DMS153 treated with DMSO at 0.1 percent for 48 hours (cell line): ENCODE measurements at regions not wholly inside any gene's neighbourhood (a gene's known extent, or its start where the extent isn't known, plus 50 kb on each side); places are given as distances from the start of the nearest gene placed in this dataset.

Experiments
- DNase-seq: peaks from one replicate; lab custom pipeline; 2025; ENCODE audit not compliant: unreplicated experiment; lab: John Stamatoyannopoulos, UW

DNA sequence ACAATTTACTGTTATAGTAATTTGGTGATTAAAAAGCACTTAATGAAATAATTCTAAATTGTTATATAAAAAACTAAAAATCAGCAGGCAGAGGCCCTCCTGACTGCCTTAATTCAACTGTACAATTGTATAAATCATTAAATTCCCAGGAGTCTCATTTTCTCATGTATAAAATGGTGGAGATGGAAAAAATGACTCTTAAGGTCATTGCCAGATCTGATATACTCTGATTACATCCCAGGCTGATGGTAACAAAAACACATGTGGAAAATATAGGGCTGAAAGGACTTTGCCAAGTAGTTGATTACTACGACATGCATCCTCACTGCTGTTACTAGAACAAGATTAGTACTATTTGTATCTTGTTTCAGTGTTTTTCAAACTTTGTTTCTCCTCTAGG, 1020.0 kb upstream of the SLC10A2 start:
- DNase-seq, result no peak

DNA sequence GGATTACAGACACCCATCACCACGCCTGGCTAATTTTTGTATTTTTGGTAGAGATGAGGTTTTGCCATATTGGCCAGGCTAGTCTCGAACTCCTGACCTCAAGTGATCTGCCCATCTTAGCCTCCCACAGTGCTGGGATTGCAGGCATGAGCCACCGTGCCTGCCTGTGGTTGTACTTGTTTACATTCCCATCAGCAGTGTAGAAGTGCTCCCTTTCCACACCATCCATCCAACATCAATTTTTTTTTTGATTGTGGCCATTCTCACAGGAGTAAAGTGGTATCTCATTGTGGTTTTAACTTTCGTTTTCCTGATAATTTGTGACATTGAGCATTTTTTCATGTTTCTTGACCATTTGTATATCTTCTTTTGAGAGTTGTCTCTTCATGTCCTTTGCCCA, 1019.4 kb upstream of the SLC10A2 start:
- no peak for DNase-seq

DNA sequence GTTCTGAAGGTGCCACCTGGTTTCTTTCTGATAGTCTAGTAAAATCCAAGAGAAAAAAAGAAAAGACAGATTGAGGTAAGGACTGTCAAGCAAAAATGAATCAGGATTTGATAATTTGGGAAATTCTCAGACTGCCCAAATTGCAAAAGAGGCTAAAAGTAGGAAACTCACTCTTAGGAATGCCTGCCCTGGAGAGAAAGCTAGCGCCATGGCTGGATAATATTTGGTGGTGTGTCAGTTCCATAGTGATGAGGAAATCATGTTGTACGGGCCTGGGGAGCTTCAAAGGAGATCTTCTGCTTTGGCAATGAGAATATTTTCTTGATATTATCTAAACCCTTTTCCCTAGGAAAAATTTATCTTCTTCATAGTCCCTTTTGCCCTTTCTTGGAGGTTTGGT, 1008.1 kb upstream of the SLC10A2 start:
- DNase-seq, result no peak

GRCh38 chr13:104071806-104072205, 1005.6 kb upstream of the SLC10A2 start:
- DNase-seq, result no peak

DNA sequence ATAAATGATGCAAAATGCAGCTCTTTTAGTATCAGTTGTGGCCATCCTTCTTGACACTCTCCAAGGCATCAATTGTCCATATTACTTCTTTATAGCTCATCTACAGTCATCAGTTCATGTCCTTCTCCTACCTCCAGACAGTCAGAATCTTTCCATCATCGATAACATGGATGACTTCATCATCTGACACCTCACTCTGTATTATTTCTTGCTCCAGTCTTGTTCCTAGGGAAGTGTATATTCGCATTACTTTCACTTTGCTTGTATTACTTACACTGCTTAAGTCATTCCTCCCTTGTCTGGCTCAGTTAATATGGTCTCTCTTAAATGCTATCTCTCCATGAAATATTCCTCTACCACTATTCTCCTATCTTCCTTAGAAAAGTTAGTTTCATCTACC, 999.1 kb upstream of the SLC10A2 start:
- DNase-seq, result no peak

- DNase-seq, result no peak
Observed at GRCh38 chr13:104057861-104058260, 991.6 kb upstream of the SLC10A2 start.

- DNase-seq, result no peak
Observed at GRCh38 chr13:104045907-104046306, 979.7 kb upstream of the SLC10A2 start.

GRCh38 chr13:104043184-104043583, 977.0 kb upstream of the SLC10A2 start:
- no peak for DNase-seq

DNA sequence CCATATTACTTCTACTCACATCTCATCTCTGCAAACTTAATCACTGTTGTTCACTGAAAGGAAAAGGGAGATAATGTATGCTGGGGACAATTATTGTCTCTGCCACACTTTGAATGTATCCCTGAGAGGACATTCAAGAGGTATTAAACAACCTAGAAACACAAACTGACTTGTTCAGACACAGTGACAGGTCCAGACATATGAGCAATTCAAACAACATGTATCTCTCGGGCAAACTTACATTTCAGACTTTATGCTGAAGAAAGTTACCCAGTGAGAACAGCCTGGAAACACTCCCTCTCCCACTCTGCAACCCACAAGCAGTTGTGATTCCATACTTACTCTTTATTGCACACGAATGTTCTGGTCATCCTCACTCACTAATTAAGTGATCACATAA, 968.7 kb upstream of the SLC10A2 start:
- DNase-seq, result no peak

- DNase-seq, result no peak
Observed at GRCh38 chr13:104025303-104025702, 959.1 kb upstream of the SLC10A2 start.

GRCh38 chr13:104024416-104025170, 958.4 kb upstream of the SLC10A2 start:
- no peak for DNase-seq

GRCh38 chr13:104021806-104022397, 955.7 kb upstream of the SLC10A2 start:
- DNase-seq, result no peak

DNA sequence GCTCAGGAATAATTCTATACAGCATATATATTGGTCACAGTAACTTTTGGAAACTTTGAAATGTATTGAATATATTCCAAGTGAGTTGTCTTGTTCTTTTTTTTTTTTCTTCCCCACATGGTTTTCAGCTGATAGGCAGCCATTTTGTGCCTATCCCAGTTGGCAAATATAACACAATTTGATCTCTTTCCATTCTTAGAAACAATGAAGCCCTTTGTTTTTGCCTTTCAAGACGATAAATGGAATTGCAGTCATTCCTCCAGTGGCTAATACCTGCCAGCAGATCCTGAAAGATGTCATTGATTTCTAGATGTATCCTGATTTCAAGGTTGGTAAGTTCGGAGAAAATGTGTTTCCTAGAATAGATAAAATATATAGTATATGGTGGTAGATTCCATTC, 951.1 kb upstream of the SLC10A2 start:
- no peak for DNase-seq

DNA sequence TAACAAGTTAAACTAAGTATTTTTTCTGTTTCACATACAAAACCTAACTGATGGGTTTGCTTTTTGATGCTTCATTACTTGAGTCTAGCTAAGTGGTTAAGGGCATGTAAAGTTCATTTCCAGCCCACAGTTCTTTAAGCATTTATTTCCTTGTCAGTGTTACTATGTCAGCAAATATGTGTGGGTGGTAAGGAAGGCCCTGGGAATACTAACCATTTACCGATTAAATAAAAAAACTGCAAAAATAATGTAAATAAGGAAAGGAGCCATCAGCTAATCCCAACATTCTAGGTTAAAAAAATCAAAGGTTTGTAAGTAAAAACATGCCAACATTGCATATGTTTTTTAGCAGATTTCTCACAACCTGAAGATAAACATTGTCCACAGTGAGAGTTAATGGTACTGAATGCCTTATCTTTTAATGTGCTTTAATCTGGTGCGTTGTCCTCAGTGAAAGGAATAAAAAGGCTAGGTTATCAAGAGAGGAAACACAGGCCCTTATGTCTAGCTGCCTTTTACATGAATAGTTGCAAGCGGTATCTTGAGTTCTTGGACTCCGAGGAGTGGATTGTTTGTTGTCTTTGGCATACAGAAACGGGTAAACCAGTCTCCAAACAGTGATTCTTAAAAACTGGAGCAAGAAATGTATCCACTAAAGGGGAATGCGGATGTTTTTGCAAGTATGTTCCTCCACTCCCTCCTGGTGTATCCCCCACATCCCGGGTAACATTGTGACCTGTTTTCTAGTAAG, 949.6 kb upstream of the SLC10A2 start:
- DNase-seq, result no peak

DNA sequence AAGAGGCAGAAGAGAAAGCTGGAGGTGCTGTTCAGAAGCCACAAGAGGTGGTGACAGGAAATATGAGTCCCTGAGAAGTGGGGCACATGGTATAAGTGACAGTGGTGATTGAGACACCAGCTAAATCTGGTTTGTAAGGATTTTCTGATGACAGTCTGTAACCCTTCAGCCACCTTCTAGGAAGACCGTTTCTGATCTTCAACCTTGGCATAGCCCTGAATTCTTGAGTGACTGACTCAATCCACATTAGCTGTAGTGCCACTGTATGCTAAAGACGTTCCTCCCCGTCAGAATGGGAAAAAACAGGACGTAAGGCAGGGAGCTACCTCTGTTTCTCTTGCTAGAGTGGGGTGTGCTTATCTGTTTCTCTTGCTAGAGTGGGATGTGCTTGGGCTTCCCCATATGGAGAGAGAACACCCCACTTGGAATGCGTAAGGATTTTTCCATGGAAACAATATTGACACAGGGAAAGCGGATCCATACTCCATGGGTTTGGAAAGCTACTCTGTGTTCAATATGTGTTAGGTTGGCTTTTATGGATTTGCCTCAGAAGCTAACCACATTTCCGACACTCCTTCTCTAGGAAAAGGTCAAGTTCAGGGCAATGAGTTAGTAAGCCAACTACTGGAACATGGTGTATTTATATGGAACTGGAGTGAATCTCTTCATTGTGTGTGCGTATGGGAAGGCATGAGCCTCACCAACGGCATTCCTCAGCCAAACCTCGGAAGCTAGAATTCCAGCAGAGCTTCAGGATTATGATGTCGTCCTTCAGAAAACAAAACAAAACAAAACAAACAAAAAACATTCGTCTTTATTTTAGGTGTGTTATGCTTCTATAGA, 948.8 kb upstream of the SLC10A2 start:
- no peak for DNase-seq

GRCh38 chr13:104011505-104012241, 945.5 kb upstream of the SLC10A2 start:
- no peak for DNase-seq

DNA sequence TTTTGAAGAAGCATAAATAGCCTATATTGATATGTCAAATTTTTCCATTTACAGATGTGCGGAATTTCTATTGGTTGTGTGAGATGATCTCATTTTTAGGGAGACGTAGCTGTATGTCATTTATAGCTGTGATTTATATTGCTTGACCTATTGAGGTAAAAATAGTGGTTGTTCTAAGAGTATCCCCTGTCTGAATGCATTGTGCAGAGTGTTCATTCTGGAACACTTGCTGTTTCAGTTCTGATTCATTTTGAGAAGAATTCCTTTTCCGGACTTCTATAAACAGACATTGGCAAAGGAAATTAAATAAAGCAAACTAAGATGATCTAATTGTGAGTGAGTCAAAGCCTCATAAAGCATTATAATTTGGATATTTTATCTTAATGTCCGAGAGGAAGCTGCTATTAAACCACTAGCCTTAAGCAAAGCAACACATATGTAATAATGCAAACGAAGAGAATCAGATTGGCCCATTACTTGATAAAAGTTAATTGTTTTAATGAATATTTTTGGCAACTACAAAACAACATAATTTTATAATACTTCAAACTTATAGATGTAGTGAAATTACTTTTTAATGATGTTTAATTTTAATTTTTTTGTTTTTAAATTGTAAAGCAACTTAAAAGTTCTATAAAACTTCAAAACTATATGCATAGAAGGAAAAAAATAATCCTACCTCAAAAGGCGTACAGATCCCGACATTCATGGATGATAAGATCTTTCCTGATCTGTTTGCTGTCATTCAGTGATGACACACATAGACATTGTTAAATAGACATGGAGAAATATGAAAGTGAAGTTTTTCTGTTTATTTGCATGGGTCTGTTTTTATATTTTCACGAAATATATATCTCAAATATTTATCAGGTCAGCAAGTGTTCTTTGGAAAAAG, 942.6 kb upstream of the SLC10A2 start:
- DNase-seq, result no peak

DNA sequence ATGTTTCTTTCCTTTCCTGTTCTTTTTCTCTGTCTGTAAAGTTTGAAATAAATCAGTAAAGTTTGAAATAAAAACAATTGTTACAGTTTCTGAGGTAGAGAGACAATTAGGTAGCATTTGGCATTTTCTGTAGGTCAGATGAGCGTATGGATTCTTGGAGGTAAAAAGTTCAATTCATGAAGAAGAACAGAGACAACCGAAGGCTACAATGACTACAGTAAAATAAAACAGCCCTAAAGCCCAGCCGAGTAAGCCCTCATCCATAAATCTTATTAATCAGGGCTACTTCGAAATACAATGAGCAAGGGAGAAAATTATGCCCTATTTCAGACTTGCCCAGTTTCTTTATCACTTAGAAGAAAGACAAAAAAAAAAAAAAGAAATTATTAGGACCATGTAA, 941.9 kb upstream of the SLC10A2 start:
- no peak for DNase-seq

DNA sequence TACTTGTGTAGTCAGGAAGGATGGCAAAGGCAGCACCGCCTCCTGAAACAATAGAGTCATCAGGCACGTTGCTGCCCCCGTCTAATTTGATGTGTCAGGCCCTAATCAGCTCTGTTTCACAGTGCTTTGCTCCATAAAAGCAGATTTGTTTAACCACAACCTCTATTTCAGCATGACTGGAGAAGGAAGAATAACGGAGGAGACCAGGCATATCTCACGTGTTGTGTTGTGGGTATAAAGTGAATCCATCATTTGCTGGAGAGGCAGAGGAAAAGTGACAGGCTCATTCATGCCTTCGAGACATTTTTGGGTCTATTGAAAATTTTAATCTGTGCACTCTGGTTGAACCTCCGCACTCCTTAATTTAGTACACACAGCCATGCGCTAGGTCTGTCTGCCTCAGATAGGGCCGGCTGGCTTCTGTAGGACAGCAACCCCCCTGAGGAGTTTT, 940.4 kb upstream of the SLC10A2 start:
- DNase-seq, result no peak

DNA sequence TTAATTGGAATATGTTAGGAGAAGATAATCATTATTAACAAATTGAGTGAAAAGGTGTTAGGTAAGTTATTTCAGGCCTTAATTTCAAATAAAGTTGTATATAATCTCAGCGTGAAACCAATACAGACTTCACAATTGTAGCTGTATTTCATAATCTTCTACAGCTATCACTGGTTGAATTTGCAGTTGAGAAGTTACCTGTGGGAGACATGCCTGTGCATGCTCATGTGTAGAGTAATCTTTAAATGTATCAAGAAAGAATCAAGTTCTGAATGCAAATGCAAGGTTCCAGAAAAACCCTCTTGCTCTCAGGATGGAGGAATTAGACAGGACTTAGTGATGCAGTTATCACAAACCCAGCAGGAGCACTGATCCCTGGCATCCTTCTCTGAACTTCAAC, 938.4 kb upstream of the SLC10A2 start:
- no peak for DNase-seq
